ENCODE measurements at regions not wholly inside any gene's neighbourhood (a gene's known extent, or its start where the extent isn't known, plus 50 kb on each side); places are given as distances from the start of the nearest gene placed in this dataset.
"Not testable (repeated sequence)": the region's sequence is repeated elsewhere in the genome, so short reads cannot be mapped to it uniquely, and the experiment has no call there.

DNA sequence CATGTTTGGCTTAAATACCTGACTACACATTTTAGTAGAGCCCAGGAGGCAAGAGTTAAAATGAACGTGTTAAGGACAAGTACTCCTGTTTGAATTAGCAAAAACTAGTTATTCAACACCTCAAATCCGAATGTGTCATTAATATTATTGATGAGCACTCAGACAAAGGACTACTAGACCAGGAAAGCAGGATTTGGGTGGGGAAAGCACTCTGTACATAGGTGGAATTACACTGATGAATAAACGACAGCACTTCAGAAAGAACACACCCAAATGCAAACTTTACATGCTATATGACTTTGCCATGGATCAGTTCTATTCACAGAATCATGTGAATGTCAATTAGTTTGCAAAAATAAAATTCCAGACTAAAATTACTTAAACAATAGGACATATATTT, 95.1 kb upstream of the CAV2 start:
- FAIRE-seq (no peak), DNase-seq (no peak)
- Histone ChIP-seq H3K27me3 (ENCODE audit: control insufficient read depth, insufficient read depth, low read length) (no peaks in the 10 kb centered on the region), H3K36me3 (ENCODE audit: control insufficient read depth in 2 of 3, insufficient read depth in 3 of 3, low read length in 3 of 3) (no peaks in the 10 kb centered on the region), H3K4me3 (ENCODE audit: low read length in 3 of 3) (no peak overlapping the region), H3K27ac (ENCODE audit: low read depth in 2 of 2, low read length in 2 of 2) (no peak overlapping the region), H3K9me3 (ENCODE audit: control insufficient read depth in 2 of 3, insufficient read depth in 1 of 3, low read length in 3 of 3) (no peaks in the 10 kb centered on the region), H3K4me1 (ENCODE audit: control insufficient read depth in 2 of 3, insufficient read depth in 2 of 3, low read depth in 1 of 3, low read length in 3 of 3) (no peaks in the 10 kb centered on the region), H3K9ac (ENCODE audit: low read length in 3 of 3) (no peak overlapping the region)
- intact Hi-C loops (cut with DNase I) = no loop called here
- no peak for TF ChIP-seq CTCF (IDR thresholded peaks at IDR 0.05; ENCODE audit: borderline replicate concordance, extremely low read depth, insufficient read depth)

DNA sequence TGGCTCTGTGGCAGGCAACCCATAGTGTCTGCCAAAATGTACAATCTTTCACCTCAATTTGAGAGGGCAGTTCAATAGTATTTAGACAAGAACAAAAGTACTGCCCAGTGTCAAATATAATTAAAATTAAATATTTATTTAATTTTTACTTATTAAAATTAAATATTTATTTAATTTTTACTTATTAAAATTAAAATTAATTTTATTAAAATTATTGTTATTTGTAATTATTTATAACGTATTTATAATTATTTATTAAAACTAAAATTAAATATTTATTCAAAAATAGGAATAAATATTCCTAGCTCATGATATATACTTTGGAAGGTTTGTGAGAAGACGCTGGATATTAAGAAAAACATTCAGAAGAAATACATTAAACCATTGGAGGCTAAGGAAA, 93.7 kb upstream of the CAV2 start:
- H3K9ac ChIP-seq (ENCODE audit: low read length in 3 of 3) = no peak overlapping the region
- no peak for TF ChIP-seq CTCF (IDR thresholded peaks at IDR 0.05; ENCODE audit: borderline replicate concordance, extremely low read depth, insufficient read depth)
- H3K27me3 ChIP-seq (ENCODE audit: control insufficient read depth, insufficient read depth, low read length) = no peaks in the 10 kb centered on the region
- FAIRE-seq (peak; percentile 97), DNase-seq (no peak)
- no peaks in the 10 kb centered on the region for H3K9me3 ChIP-seq (ENCODE audit: control insufficient read depth in 2 of 3, insufficient read depth in 1 of 3, low read length in 3 of 3)
- no peaks in the 10 kb centered on the region for H3K36me3 ChIP-seq (ENCODE audit: control insufficient read depth in 2 of 3, insufficient read depth in 3 of 3, low read length in 3 of 3)
- H3K27ac ChIP-seq (ENCODE audit: low read depth in 2 of 2, low read length in 2 of 2) = no peak overlapping the region
- intact Hi-C loops (cut with DNase I) = no loop called here
- H3K4me1 ChIP-seq (ENCODE audit: control insufficient read depth in 2 of 3, insufficient read depth in 2 of 3, low read depth in 1 of 3, low read length in 3 of 3) = no peaks in the 10 kb centered on the region
- H3K4me3 ChIP-seq (ENCODE audit: low read length in 3 of 3) = no peak overlapping the region

DNA sequence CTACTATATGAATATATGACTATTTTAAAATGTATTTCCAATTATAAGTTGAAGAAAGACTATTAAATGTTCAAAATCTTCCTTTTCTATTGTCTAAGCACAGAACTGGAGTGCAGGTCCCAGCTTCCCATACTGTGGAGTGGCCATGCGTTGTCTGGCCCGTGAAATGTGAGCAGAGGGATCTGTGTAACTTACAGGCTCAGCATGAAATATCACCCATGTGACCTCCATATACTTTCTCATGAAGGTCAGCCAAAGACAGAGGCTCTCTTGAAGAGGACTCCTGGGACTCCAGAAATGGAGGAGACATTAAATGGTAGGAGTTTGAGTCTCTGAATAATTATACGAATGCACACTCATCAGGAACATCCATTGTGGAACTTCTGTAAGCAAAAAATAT, 92.4 kb upstream of the CAV2 start:
- no peak for TF ChIP-seq CTCF (IDR thresholded peaks at IDR 0.05; ENCODE audit: borderline replicate concordance, extremely low read depth, insufficient read depth)
- DNase-seq (no peak), FAIRE-seq (no peak)
- Histone ChIP-seq H3K9me3 (ENCODE audit: control insufficient read depth in 2 of 3, insufficient read depth in 1 of 3, low read length in 3 of 3) (no peaks in the 10 kb centered on the region), H3K36me3 (ENCODE audit: control insufficient read depth in 2 of 3, insufficient read depth in 3 of 3, low read length in 3 of 3) (no peaks in the 10 kb centered on the region), H3K27ac (ENCODE audit: low read depth in 2 of 2, low read length in 2 of 2) (no peak overlapping the region), H3K27me3 (ENCODE audit: control insufficient read depth, insufficient read depth, low read length) (no peaks in the 10 kb centered on the region), H3K4me3 (ENCODE audit: low read length in 3 of 3) (no peak overlapping the region), H3K4me1 (ENCODE audit: control insufficient read depth in 2 of 3, insufficient read depth in 2 of 3, low read depth in 1 of 3, low read length in 3 of 3) (no peaks in the 10 kb centered on the region), H3K9ac (ENCODE audit: low read length in 3 of 3) (no peak overlapping the region)
- intact Hi-C loops (cut with DNase I) = no loop called here

DNA sequence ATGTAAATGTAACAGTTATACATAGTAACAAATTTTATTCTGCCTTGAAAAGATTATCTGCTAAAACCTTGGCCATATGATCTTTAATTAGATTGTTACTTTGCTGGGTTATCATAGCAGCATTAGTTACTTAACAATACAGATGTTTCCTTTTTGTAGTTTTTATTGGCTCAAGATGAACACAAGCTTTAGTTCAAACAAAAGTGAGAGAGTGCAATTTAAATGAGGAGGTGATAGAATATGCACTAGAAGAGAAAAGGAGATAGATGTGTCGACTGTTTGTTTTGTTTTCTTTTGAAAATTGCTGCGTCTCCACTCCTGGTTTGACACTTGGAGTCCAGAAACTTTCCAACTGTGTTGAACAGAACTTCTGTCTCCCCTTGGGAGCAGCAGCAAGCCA, 91.4 kb upstream of the CAV2 start:
- H3K27me3 ChIP-seq (ENCODE audit: control insufficient read depth, insufficient read depth, low read length) = no peaks in the 10 kb centered on the region
- no peak for FAIRE-seq
- no peaks in the 10 kb centered on the region for H3K4me1 ChIP-seq (ENCODE audit: control insufficient read depth in 2 of 3, insufficient read depth in 2 of 3, low read depth in 1 of 3, low read length in 3 of 3)
- intact Hi-C loops (cut with DNase I) = no loop called here
- no peaks in the 10 kb centered on the region for H3K36me3 ChIP-seq (ENCODE audit: control insufficient read depth in 2 of 3, insufficient read depth in 3 of 3, low read length in 3 of 3)
- H3K9ac ChIP-seq (ENCODE audit: low read length in 3 of 3) = no peak overlapping the region
- DNase-seq = no peak
- no peak for TF ChIP-seq CTCF (IDR thresholded peaks at IDR 0.05; ENCODE audit: borderline replicate concordance, extremely low read depth, insufficient read depth)
- H3K9me3 ChIP-seq (ENCODE audit: control insufficient read depth in 2 of 3, insufficient read depth in 1 of 3, low read length in 3 of 3) = no peaks in the 10 kb centered on the region
- H3K27ac ChIP-seq (ENCODE audit: low read depth in 2 of 2, low read length in 2 of 2) = no peak overlapping the region
- H3K4me3 ChIP-seq (ENCODE audit: low read length in 3 of 3) = no peak overlapping the region

DNA sequence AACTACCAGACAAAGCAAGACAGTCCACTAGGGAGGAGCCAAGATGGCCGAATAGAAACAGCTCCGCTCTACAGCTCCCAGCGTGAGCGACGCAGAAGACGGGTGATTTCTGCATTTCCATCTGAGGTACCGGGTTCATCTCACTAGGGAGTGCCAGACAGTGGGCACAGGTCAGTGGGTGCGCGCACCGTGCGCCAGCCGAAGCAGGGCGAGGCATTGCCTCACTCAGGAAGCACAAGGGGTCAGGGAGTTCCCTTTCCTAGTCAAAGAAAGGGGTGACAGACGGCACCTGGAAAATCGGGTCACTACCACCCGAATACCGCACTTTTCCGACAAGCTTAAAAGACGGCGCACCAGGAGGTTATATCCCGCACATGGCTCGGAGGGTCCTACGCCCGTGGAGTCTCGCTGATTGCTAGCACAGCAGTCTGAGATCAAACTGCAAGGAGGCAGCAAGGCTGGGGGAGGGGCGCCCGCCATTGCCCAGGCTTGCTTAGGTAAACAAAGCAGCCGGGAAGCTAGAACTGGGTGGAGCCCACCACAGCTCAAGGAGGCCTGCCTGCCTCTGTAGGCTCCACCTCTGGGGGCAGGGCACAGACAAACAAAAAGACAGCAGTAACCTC, 90.6 kb upstream of the CAV2 start:
- H3K9me3 ChIP-seq (ENCODE audit: control insufficient read depth in 2 of 3, insufficient read depth in 1 of 3, low read length in 3 of 3); H3K4me1 ChIP-seq (ENCODE audit: control insufficient read depth in 2 of 3, insufficient read depth in 2 of 3, low read depth in 1 of 3, low read length in 3 of 3); H3K27me3 ChIP-seq (ENCODE audit: control insufficient read depth, insufficient read depth, low read length); FAIRE-seq; intact Hi-C loops (cut with DNase I); H3K9ac ChIP-seq (ENCODE audit: low read length in 3 of 3); H3K36me3 ChIP-seq (ENCODE audit: control insufficient read depth in 2 of 3, insufficient read depth in 3 of 3, low read length in 3 of 3); H3K27ac ChIP-seq (ENCODE audit: low read depth in 2 of 2, low read length in 2 of 2); H3K4me3 ChIP-seq (ENCODE audit: low read length in 3 of 3); DNase-seq: not testable (repeated sequence)
